HG03280 (cell line): ENCODE measurements at regions not wholly inside any gene's neighbourhood (a gene's known extent, or its start where the extent isn't known, plus 50 kb on each side); places are given as distances from the start of the nearest gene placed in this dataset.

Experiments
- ATAC-seq: cut with Tn5 transposase; IDR thresholded peaks from one replicate; pipeline ENCODE4 v1.9.1; 2021; ENCODE audit warnings: mild to moderate bottlenecking, moderate library complexity; ENCODE audit not compliant: unreplicated experiment

DNA sequence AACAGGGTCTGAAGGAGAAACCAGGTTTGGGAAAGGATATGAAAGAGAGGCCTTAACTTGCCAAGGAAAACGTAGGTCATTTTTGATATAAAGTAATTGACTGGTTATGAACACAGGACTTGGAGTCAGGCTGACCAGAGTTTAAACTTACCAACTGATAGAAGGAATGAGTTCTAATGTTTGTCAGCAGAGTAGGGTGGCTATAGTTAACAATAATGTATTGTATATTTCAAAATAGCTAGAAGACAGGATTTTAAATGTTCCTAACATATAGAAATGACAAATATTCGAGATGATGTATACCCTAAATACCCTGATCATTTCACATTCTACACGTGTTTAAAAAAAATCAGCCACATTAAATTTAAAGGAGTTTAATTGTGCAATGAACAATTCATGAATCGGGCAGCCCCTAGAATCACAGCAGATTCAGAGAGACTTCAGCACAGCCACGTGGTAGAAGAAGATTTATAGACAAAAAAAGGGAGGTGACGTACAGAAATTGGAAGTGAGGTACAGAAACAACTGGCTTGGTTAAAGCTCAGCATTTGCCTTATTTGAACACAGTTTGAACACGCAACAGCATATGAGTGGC is 52.5 kb upstream of the PLEKHG7 start:
- ATAC-seq = peak; percentile 11

DNA sequence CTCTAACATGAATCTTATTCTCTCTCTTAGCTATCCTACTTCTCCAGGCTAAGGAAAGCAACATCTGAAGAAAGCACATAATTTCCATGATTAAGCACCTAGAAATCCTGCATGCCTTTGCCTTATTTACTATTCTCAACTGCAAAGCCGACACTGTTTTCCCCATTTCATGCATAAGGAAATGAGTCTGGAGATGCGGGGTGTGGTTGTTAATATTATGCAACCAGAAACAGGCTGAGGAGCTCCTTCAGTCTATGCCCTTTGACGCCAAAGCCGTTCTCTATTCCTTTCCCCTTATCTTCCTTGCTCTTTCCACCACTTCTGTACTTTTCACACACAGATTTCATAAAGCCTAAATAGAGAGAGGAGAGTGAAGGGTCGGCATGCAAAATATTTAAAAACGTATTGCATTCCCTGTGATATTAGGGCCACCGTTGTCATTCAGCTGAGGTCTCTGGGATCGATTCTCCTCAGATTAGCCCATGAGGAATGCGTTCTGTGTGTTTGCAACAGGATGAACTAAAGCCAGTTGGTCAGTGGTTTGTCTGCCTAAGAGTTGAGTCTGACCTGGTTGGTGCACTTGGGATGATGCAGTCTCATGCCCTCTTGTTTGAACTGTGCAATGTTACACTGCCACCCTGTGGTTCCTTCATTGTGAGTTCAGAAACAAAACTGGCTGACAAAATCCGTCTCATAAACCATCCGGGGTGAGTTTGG is 53.1 kb upstream of the PLEKHG7 start:
- ATAC-seq = peak; percentile 93

DNA sequence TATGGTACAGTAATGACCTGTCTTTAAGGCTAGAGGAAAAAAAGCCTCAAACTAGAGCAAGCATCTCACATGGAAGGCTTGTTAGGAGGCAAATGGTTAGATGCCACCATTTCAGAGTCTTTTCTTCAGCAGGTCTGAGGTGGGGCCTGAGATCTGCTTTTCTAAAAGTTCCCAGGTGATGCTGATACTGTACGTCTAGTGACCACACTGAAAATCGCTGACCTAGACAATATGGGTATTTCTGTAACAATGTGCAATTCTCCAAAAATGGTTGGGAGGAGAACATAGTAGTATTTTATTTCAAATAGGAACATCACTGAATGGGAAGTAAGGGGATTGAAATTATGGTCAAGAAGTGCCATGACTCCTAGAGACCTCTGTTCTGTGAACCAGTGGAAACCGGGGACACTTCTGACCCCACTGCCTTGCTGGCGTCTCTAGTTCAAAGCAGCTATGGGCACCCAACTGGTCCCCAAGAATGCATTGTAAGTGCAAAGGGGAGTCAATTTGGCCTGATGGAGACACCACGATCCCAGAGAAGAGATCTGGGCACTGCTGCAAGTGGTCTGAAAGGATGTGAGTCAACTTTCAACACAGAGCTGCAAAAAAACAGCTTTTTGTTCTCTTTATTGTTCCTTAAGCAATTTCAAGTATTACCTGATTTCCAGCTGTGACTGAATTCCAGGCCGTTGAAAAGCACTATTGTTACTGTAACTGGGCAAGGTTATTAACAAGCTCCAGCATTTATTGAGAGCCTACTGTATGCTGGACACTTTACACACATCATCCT is 54.4 kb upstream of the PLEKHG7 start:
- no peak for ATAC-seq

DNA sequence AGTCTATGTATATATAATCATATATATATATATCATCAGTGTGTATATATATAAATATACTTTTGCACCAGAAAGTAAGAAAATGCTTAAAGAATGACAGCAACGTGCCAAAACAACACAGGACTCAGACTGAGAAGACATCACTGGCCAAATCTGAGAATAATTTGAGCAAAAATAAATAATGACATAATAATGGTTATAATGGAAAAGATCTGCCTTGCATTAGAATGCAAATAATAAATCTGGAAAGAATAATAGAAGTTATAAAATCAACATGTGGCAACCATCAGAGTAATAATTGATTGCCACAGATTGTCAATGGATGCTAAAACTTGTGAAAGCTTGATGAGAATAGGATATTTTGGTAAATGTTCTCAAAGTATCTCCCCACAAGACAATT is 61.5 kb upstream of the PLEKHG7 start:
- no peak for ATAC-seq

DNA sequence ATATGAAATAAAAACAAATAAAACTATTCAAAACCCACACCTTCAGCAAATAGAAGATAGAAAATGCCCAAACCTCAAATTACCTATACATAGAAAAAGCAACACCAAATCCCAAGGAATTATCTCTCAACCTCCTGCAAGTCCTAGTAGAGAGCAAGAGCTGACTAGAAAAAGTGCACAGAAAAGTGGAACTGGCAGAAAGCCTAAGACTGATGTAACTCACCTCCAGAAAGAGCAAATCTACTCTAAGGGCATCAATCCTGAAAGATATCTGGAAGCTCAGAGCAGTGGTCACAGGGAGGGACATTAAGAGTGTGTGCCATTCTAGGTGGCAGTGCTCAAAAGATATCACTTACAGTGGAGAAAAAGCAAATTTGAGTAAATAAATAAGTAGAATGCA is 62.1 kb upstream of the PLEKHG7 start:
- ATAC-seq = no peak

DNA sequence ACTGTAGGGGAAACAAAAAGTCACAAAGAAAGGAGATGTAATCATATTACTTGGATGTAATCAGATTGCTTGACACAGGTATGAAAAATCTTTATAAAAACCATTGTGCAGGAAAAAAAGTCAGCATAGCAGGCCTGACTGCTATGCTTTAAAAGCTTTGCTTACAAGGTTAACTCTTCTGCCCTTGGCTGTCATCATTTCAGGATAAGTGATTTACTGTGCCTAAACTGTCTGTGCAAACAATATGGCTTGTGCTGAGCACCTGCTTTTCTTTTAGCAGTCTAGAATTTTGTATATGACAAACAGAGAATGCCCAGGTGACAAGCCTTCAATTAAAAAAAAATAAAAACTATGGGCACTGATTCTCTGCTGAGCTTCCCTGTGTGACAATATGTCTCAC is 63.8 kb upstream of the PLEKHG7 start:
- no peak for ATAC-seq

DNA sequence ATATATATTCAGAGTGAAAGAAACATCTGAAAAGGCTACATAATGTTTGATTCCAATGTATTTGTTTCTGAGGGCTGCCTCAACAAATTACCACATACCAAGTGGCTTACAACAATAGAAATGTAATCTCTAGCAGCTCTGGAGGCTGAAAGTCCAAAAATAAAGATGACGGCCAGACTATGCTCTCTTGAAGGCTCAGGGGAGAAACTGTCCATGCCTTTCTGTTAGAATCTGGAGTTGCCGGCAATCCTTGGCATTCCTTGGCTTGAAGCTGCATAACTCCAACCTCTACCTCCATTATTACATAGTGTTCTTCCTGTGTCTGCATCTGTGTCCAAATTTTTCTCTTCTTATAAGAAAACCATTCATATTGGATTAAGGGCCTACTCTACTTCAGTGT is 68.1 kb upstream of the PLEKHG7 start:
- ATAC-seq = no peak

DNA sequence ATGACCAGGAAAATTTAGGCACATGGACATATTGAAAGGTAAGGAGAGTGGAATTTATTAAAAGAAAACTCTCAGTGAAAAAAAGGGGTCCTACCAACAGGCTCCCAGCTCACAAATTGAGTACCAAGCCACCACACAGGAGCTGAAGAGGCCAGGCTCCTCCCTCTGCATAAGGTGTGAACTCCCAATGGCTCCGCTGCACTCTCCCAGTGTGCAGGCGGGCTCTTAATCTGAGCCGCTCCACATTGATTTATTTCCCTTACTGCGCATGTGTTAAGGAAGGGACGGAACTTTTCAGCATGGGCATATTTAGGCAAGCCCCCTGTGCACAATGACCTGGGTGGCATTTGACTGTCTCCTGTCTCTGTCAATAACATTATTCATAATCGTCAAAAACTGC is 68.6 kb upstream of the PLEKHG7 start:
- no peak for ATAC-seq

DNA sequence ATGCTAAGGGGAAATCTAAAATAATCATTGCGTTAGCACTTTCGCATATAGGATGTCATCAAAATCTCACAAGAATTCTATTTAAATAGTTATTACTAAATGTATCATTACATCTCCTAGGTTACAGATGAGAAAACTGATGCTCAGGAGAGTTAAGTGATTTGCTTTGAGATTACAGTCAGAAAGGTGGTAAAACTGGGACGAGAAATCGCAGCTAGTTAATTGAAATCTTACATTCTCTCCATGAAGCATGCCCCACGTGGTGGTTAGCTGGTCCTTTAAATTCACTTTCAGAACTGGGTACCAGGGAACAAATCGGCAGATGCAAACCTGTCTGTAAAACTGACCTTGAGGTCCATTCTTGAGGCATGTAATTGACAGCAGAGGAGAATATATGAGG is 71.8 kb upstream of the PLEKHG7 start:
- no peak for ATAC-seq

DNA sequence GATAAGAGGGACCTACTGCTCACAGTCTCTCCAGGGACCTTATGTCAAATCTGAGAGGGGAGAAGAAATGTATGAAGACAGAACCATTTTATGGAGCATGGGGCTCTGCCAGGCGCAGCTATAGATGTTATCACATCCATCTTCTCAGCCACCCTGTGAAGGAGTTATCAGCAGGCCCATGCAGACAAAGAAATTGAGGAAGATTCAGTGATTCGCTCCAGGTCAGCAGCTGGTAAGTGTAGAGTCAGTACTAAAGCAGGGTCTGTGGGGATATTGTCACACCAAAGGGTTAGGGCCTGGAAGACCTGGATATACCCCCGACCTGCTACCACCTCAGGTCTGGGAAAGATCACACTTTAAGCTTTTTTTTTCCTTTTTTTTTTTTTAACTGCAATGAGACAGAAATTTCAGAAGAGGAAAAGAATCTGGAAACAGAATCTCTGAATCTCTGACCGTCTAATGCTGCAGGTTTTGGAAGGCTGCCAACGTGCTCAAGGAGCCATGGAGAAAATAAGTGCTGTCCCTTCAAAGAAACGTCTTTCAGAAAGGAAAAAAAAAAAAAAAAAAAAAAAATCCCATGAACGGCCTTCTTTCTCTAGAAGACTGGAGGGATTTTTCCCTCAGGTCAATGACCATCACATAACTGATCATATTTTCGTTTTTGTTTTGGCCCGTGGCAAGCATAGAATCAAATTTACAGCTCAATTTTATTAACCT is 73.3 kb upstream of the PLEKHG7 start:
- no peak for ATAC-seq

DNA sequence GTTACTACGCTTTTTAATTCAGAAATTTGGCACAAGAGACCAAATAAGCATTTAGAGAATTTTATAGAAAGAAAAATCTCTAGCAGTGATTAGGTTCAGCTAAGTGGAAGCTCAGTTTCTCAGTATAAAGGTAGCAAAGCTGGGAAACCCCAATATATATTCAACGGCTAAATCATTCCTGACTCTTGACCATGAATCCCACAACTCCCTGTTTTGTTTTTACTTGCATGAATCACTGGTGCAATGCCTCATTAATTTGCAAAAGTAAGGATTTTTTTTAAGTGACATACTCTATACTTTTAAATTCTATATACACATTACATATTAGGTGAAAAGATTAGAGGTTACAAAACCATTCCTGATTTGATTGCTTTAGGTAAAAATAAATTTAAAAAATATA is 74.3 kb upstream of the PLEKHG7 start:
- ATAC-seq = no peak

DNA sequence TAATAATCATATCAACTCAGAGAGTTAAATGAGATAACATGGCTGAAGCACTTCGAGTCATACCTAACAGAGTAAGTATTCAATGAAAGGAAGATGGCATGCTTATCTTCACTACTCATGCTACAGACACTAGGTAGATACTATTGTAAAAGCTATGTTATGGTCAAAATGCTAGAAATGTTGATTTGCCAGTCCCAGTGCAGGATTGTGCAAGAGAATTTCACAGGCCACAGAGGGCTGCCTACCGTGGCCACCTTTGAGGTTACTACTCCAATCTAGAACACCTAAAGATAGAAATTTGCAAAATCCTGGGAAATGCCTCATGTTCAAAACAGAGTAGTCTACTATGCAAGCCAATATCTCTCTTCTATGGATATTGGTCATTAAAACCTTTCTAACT is 75.3 kb upstream of the PLEKHG7 start:
- no peak for ATAC-seq

DNA sequence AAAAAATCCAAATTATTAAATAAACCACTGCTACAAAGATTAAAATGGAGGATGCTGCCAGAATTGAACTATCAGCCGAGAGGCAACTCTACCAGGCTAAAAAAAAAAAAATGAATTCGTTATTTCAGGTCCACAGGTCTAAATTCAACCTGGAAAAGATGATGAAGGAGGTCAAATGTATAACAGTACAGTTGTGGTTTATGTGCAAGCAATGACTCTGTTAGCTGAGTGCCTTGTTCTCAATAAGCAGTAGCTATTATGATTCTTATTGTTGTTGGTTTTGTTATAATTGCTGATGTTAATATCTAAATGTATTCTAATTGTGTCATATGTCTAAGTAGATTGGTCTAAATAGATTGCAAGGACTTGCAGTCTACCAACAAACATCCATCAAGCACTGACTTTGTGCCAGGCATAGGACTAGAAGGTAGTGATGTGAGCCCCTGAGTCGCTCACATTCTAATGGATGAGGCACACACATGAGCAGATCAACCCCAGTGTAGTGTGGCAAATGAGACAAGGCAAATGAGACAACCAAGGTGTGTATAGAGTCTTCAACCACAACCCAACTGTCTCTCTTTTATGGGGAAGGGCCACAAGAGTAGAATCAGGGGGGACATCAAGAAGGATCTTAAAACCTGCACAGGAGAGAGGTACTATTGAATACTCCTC is 77.0 kb upstream of the PLEKHG7 start:
- ATAC-seq = no peak

DNA sequence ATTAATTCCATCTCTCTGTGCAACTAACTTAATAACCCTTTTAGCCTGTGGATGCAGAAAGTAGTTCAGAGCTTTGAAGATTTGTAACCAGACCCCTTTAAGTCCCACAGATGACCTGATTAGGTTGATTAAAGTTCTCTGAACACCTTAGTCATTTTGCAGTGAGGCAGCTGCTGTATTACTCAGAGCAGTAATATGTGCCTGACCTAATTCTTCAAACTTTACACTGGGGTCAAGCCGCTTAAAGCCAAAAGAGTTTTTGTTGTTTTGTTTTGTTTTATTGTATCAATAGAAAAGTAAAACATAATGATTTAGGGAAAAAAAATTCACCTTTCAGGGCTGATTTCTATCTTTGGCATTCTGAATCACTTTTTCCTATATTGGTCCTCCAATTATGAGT is 78.6 kb upstream of the PLEKHG7 start:
- ATAC-seq = no peak

DNA sequence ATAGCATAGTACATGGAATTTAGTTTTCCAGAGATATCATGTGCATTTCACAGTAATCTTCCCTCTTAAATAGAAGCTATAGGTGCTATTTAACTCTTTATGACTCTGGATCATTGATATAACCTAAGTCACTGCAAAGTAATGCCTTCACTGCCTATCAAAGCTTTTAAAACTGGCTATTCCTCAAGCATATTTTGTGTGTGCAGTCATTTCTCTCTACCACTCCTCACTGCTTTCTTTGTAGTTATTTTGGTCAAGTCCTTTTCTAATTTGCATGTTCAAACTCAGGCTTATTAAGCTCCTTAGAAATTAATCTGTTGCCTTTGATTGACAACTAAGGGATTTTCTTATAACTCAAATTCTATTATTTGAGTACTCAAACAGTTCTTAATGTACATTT is 79.4 kb upstream of the PLEKHG7 start:
- ATAC-seq = no peak

DNA sequence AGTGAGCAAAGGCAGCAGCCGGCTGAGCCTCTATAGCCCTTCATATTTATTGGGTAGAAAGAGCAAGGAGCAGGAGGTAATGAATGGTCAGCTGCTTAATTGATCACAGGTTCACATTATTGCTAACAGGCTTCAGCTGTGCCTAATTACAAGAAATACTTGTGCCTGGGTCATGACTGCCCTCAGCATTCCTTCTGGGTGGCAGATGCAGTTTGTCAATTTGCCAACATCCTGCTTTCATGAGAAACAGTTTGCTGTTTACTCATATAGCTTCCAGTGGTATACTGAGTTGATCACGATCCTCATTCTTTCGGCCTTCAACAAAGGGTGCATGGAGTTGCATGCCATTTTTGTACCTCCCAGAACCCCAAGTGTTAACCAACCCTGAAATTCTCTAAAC is 81.0 kb upstream of the PLEKHG7 start:
- no peak for ATAC-seq

DNA sequence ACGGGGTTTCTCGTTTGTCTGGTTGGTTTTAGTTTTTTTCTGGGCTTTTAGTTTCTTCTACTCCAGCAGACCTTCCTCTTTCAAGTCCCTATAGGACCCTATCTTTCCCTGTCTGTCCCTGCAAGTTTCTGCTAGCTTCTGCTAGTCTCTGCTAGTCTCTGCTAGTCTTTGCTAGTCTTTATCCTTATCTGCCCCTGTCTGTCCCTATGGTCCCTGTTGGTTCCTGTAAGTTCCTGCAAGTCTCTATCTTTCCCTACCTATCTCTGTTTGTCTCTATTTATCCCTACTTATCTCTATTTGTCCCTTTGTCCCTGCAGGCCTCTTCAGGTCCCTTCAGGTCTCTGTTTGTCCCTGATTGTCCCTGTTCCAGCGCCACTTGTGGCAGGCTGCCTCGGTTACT is 81.5 kb upstream of the PLEKHG7 start:
- ATAC-seq = no peak

DNA sequence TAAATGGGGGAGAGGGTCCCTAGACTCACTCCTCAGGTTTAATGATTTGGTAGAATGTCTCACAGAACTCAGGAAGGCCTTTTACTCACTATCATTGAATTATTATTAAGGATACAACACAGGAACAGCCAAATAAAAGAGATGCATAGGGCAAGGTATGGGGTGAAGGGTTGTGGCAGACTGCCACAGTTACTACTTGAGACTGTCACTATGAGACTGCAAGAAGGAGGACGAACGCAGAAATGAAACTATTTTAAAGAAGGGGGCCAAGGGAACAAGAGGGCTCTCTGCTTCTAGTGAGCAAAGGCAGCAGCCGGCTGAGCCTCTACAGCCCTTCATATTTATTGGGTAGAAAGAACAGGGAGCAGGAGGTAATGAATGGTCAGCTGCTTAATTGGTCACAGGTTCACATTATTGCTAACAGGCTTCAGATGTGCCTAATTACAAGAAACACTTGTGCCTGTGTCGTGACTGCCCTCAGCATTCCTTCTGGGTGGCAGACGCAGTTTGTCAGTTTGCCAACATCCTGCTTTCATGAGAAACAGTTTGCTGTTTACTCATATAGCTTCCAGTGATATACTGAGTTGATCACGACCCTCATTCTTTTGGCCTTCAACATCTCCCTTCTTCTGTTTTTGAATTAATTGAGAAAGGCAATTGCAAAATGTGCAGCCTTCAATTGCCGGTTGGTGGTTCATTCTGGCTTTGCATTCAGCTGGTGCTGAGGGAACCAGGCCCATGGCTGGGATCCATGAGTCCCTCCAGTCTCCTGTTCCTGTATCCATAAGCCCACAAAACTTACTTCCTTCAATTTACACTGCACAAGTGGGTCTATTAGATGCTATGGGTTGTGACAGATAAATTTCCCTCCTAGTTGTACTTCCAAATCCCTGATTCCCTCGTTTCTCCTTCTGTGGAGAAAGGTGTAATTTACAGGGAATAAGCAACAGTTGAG is 82.8 kb upstream of the PLEKHG7 start:
- ATAC-seq = no peak

DNA sequence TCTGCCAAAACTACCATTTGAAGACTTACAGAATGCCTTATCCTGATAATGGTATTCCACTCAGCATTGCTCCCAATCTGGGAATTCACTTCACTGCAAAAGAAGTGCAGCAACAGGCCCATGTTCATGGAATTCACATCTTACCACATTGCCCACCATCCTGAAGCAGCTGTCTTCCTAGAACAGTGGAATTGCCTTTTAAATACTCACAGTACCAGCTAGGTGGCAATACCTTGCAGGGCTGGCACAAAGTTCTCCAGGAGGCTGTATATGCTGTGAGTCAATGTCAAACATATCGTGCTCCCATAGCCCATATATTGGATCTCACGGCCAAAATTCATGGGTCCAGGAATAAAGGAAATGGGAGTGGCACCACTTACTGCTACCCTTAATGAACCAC is 83.8 kb upstream of the PLEKHG7 start:
- ATAC-seq = no peak

DNA sequence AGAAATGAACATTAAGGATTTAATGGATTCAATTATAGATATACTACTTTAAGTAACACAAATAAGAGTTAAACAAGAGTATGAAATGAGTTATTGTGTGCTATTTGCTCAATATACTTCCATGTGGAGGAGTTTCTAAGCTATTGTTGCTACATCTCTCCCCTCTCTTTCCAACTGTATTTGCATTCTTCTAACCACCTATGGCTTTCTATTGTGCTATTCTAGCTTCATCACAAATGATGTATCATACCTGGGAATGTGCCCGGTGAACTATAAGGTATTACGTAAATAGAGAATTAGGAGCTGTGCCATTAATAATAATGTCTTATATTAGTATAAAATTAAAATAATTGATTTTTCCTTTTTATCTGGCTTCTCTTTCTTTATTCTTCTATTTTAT is 87.1 kb upstream of the PLEKHG7 start:
- ATAC-seq = no peak
